Mammary epithelial cell (primary cell): ENCODE measurements at regions not wholly inside any gene's neighbourhood (a gene's known extent, or its start where the extent isn't known, plus 50 kb on each side); places are given as distances from the start of the nearest gene placed in this dataset.

Source experiments
- EZH2 ChIP-seq: IDR thresholded peaks from 2 replicates; pipeline ENCODE4 v1.6.1; 2012; ENCODE audit warnings: low read length, inconsistent platforms, borderline replicate concordance
- TF ChIP-seq, protein P1 (sequence below), 2 donors: IDR thresholded peaks in 1 of 2; conservative IDR thresholded peaks in 1 of 2; 2 replicates each; pipeline ENCODE4 v1.5.1; 2011 to 2012; ENCODE audit warnings: inconsistent platforms in 2 of 2, low read length in 2 of 2, mild to moderate bottlenecking in 2 of 2, control low read depth in 1 of 2, low read depth in 1 of 2; ENCODE audit not compliant: insufficient read depth in 1 of 2; ENCODE audit errors: extremely low read depth in 1 of 2

DNA sequence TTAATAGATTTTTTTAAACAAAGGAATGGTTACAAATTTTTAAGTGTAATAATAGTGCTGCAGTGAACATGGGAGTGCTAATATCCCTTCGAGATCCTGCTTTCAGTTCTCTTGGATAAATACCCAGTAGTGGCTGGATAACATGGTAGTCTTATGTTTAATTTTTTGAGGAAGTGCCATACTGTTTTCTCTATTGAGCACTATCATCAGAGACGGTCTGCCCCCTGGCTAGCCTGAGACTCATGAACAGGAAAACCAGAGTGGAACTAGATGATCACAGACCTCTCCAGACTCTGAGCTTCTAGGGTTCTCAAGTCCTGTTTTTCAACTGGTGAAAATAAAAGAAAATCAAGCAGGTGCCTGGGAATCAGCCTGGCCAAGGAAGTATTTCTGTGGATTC, 97.3 kb upstream of the MARK1 start:
- TF ChIP-seq, protein P1, sequence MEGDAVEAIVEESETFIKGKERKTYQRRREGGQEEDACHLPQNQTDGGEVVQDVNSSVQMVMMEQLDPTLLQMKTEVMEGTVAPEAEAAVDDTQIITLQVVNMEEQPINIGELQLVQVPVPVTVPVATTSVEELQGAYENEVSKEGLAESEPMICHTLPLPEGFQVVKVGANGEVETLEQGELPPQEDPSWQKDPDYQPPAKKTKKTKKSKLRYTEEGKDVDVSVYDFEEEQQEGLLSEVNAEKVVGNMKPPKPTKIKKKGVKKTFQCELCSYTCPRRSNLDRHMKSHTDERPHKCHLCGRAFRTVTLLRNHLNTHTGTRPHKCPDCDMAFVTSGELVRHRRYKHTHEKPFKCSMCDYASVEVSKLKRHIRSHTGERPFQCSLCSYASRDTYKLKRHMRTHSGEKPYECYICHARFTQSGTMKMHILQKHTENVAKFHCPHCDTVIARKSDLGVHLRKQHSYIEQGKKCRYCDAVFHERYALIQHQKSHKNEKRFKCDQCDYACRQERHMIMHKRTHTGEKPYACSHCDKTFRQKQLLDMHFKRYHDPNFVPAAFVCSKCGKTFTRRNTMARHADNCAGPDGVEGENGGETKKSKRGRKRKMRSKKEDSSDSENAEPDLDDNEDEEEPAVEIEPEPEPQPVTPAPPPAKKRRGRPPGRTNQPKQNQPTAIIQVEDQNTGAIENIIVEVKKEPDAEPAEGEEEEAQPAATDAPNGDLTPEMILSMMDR (conservative IDR thresholded peaks at IDR 0.05 in 1 of 2, IDR thresholded peaks at IDR 0.05 in 1 of 2; ENCODE audit: extremely low read depth in 1 of 2, insufficient read depth in 1 of 2, low read depth in 1 of 2, low read length in 2 of 2), result no peak
- no peak for TF ChIP-seq EZH2
